Endodermal cell (in vitro differentiated cells): ENCODE measurements at regions not wholly inside any gene's neighbourhood (a gene's known extent, or its start where the extent isn't known, plus 50 kb on each side); places are given as distances from the start of the nearest gene placed in this dataset.

Experiments
- DNase-seq: peaks from one replicate; pipeline ENCODE4 v3.0.0-alpha.2; 2017
- H3K27ac ChIP-seq: 2 replicates; pipeline ENCODE4 v1.5.1; 2013; ENCODE audit warnings: mild to moderate bottlenecking, low read depth, low read length, moderate library complexity
- H3K27me3 ChIP-seq: 2 replicates; pipeline ENCODE4 v1.6.1; 2013; ENCODE audit warnings: mild to moderate bottlenecking, low read length, moderate library complexity; ENCODE audit not compliant: insufficient read depth, control insufficient read depth, poor library complexity, severe bottlenecking
- H3K36me3 ChIP-seq: 2 replicates; pipeline ENCODE4 v1.7.0; 2013; ENCODE audit warnings: mild to moderate bottlenecking, low read length, moderate library complexity; ENCODE audit not compliant: control insufficient read depth, insufficient read depth
- H3K4me1 ChIP-seq: one replicate; pipeline ENCODE4 v1.7.0; 2013; ENCODE audit warnings: low read length; ENCODE audit not compliant: control insufficient read depth, insufficient read depth
- H3K4me3 ChIP-seq: 2 replicates; pipeline ENCODE4 v1.5.1; 2013; ENCODE audit warnings: mild to moderate bottlenecking, low read length, moderate library complexity
- H3K9ac ChIP-seq: 2 replicates; pipeline ENCODE4 v1.6.1; 2013; ENCODE audit warnings: mild to moderate bottlenecking, low read length, moderate library complexity; ENCODE audit not compliant: poor library complexity, severe bottlenecking; ENCODE audit errors: extremely low read depth
- H3K9me3 ChIP-seq: 2 replicates; pipeline ENCODE4 v1.6.1; 2013; ENCODE audit warnings: mild to moderate bottlenecking, low read length, moderate library complexity; ENCODE audit not compliant: control insufficient read depth
- H3K27ac Mint-ChIP-seq: 2 replicates; pipeline ENCODE4 v1.8.0; 2020; ENCODE audit warnings: mixed read lengths
- H3K27me3 Mint-ChIP-seq: 2 replicates; pipeline ENCODE4 v1.8.0; 2021; ENCODE audit warnings: mild to moderate bottlenecking, mixed read lengths; ENCODE audit not compliant: insufficient read depth
- H3K36me3 Mint-ChIP-seq: 2 replicates; pipeline ENCODE4 v1.8.0; 2020; ENCODE audit warnings: low read depth, mixed read lengths
- H3K4me1 Mint-ChIP-seq: 2 replicates; pipeline ENCODE4 v1.8.0; 2020; ENCODE audit warnings: mixed read lengths
- H3K4me3 Mint-ChIP-seq: 2 replicates; pipeline ENCODE4 v1.8.0; 2020; ENCODE audit warnings: mild to moderate bottlenecking, moderate library complexity, mixed read lengths
- H3K9me3 Mint-ChIP-seq: 2 replicates; pipeline ENCODE4 v1.8.0; 2020; ENCODE audit warnings: mild to moderate bottlenecking, mixed read lengths
- CTCF ChIP-seq: fragments of 200-600 bp; sonication (generic); conservative IDR thresholded peaks from 2 replicates; pipeline ENCODE4 v1.5.0; 2021; ENCODE audit warnings: antibody characterized with exemption, mild to moderate bottlenecking
- WGBS, 2 experiments: methylation state at CpG; one replicate each; pipeline versions ENCODE4 v1.1.5 to v1.1.7; 2013; ENCODE audit warnings: missing lambda C conversion rate in 2 of 2, mixed read lengths in 1 of 2; ENCODE audit not compliant: insufficient coverage in 1 of 2, insufficient read length in 1 of 2; 5-methylcytosine and 5-hydroxymethylcytosine counted together

GRCh38 chr4:23365086-23365485 lies 524.8 kb downstream of the PPARGC1A start:
- H3K27ac ChIP-seq, result no peak overlapping the region
- H3K36me3 ChIP-seq, result no peaks in the 10 kb centered on the region
- no peak overlapping the region for H3K9ac ChIP-seq
- Mint-ChIP-seq H3K27ac (no peak overlapping the region), H3K9me3 (no peaks in the 10 kb centered on the region), H3K4me1 (no peaks in the 10 kb centered on the region), H3K4me3 (no peak overlapping the region), H3K27me3 (peaks cover 9% of the 10 kb centered on the region), H3K36me3 (no peaks in the 10 kb centered on the region)
- TF ChIP-seq CTCF, result no peak
- DNase-seq, result no peak
- no peaks in the 10 kb centered on the region for H3K27me3 ChIP-seq
- H3K9me3 ChIP-seq, result no peaks in the 10 kb centered on the region
- H3K4me1 ChIP-seq, result no peaks in the 10 kb centered on the region
- 80 to 98% methylated on average over 2 of the region's 2 CpGs for WGBS, 2 experiments
- no peak overlapping the region for H3K4me3 ChIP-seq

GRCh38 chr4:23364167-23364566 lies 525.7 kb downstream of the PPARGC1A start:
- no peaks in the 10 kb centered on the region for H3K9me3 Mint-ChIP-seq
- Histone ChIP-seq H3K36me3 (no peaks in the 10 kb centered on the region), H3K4me1 (no peaks in the 10 kb centered on the region), H3K9me3 (no peaks in the 10 kb centered on the region), H3K27me3 (no peaks in the 10 kb centered on the region), H3K9ac (no peak overlapping the region), H3K4me3 (no peak overlapping the region), H3K27ac (no peak overlapping the region)
- WGBS, 2 experiments, result 80 to 89% methylated on average over 1 to 4 of the region's 4 CpGs
- no peak overlapping the region for H3K27ac Mint-ChIP-seq
- no peak for TF ChIP-seq CTCF
- H3K27me3 Mint-ChIP-seq, result peaks cover 3% of the 10 kb centered on the region
- no peak for DNase-seq
- H3K36me3 Mint-ChIP-seq, result no peaks in the 10 kb centered on the region
- no peak overlapping the region for H3K4me3 Mint-ChIP-seq
- H3K4me1 Mint-ChIP-seq, result no peaks in the 10 kb centered on the region

GRCh38 chr4:23361453-23361852 lies 528.4 kb downstream of the PPARGC1A start:
- H3K9me3 ChIP-seq, result no peaks in the 10 kb centered on the region
- H3K27ac ChIP-seq, result no peak overlapping the region
- no peak overlapping the region for H3K4me3 ChIP-seq
- no peaks in the 10 kb centered on the region for H3K4me1 ChIP-seq
- no peaks in the 10 kb centered on the region for H3K27me3 ChIP-seq
- Mint-ChIP-seq H3K4me3 (no peak overlapping the region), H3K27ac (no peak overlapping the region), H3K9me3 (no peaks in the 10 kb centered on the region), H3K36me3 (no peaks in the 10 kb centered on the region), H3K4me1 (no peaks in the 10 kb centered on the region), H3K27me3 (peaks cover 3% of the 10 kb centered on the region)
- no peak for DNase-seq
- TF ChIP-seq CTCF, result no peak
- H3K36me3 ChIP-seq, result no peaks in the 10 kb centered on the region
- WGBS, 2 experiments, result 90 to 94% methylated on average over 2 to 9 of the region's 9 CpGs
- no peak overlapping the region for H3K9ac ChIP-seq
